ENCODE measurements at regions not wholly inside any gene's neighbourhood (a gene's known extent, or its start where the extent isn't known, plus 50 kb on each side); places are given as distances from the start of the nearest gene placed in this dataset.
A peak's percentile ranks its signal among the peaks of the same experiment; 100 is the strongest.

DNA sequence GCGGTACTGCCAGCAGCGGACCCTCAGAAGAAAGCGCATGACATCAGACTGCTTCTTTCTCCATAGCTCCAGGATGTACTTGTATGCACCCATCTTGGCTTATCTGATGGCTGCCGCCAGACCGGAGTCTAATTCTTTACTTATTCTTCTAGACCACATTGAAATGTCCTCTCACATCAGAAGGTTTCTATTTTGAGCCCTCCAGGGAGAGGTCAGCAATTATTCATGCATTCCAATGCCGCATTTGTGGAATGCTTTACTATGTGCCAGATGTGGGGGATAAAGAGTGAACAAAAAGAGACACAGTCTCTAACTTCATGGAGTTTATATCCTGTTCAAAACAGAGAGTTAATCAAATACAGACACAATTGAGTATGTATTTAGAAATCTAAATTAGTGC lies 230.1 kb downstream of the MIAT start:
- Histone ChIP-seq H3K4me3 (ENCODE audit: low read depth in 1 of 2, low read length in 2 of 2) (no peak overlapping the region), H3K27ac (ENCODE audit: low read depth, low read length) (no peak overlapping the region)

DNA sequence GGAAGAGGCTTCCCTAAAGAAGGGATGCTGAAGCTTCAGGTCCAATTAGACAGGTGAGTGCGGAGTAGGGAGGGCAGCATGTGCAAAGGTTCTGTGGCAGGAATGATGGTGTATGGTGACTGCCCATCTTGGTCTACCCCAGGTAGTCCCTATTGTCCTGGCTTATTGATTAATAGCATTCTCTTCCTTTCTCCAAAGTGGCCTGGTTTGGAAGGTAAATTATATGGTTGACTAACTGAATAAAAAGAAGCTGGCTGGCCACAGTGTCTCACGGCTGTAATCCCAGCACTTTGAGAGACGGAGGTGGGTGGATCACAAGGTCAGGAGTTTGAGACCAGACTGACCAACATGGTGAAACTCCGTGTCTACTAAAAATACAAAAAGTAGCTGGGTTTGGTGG lies 230.5 kb downstream of the MIAT start:
- Histone ChIP-seq H3K9me3 (ENCODE audit: low read length) (no peaks in the 10 kb centered on the region), H3K27me3 (ENCODE audit: control insufficient read depth in 1 of 2, insufficient read depth in 2 of 2, low read length in 2 of 2) (no peaks in the 10 kb centered on the region), H3K9ac (ENCODE audit: low read length) (no peak overlapping the region), H3K36me3 (ENCODE audit: insufficient read depth, low read length) (no peaks in the 10 kb centered on the region), H3K4me3 (ENCODE audit: low read depth in 1 of 2, low read length in 2 of 2) (no peak overlapping the region), H3K4me1 (ENCODE audit: insufficient read depth, low read length) (peaks cover 14% of the 10 kb centered on the region), H3K27ac (ENCODE audit: low read depth, low read length) (no peak overlapping the region)

More for the DNA sequence above, 230.1 kb downstream of the MIAT start:
- Histone ChIP-seq H3K9me3 (ENCODE audit: low read length) (no peaks in the 10 kb centered on the region), H3K27me3 (ENCODE audit: control insufficient read depth in 1 of 2, insufficient read depth in 2 of 2, low read length in 2 of 2) (no peaks in the 10 kb centered on the region), H3K36me3 (ENCODE audit: insufficient read depth, low read length) (no peaks in the 10 kb centered on the region), H3K4me1 (ENCODE audit: insufficient read depth, low read length) (peaks cover 10% of the 10 kb centered on the region), H3K9ac (ENCODE audit: low read length) (no peak overlapping the region)

DNA sequence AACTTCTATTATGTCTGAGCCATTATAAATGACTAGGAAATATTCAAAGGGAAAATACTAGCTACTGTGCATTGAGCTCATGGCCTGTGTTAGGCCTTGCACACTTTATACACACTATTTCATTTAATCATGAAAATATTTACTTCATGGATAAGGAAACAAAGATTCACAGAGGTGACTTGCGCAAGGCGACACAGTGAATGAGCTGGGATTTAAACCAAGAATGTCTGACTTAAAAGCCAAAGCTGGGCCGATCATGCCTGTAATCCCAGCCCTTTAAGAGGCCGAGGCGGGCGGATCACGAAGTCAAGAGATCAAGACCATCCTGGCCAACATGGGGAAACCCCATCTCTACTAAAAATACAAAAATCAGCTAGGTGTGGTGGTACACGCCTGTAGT lies 231.5 kb downstream of the MIAT start:
- no peak overlapping the region for H3K27ac ChIP-seq (ENCODE audit: low read depth, low read length)

DNA sequence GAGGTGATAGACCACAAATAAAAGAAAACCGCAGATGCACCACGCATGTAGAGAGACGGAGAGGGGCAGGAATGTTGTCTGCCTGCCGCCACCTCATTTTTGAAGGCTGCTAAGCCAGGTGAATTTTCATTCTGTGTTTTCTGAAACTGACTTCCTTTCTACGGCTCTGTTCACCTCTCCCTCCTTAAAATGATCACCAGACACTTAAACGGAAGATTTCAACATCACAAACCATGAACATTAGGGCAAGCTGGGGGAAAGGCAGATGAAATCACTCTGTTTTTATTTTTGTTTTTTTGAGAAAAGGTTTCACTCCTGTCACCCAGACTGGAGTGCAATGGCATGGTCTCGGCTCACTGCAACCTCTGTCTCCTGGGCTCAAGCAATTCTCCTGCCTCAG lies 232.4 kb downstream of the MIAT start:
- H3K9me3 ChIP-seq (ENCODE audit: low read length), result no peaks in the 10 kb centered on the region
- H3K36me3 ChIP-seq (ENCODE audit: insufficient read depth, low read length), result no peaks in the 10 kb centered on the region
- H3K27me3 ChIP-seq (ENCODE audit: control insufficient read depth in 1 of 2, insufficient read depth in 2 of 2, low read length in 2 of 2), result no peaks in the 10 kb centered on the region
- no peak overlapping the region for H3K4me3 ChIP-seq (ENCODE audit: low read depth in 1 of 2, low read length in 2 of 2)
- no peak overlapping the region for H3K27ac ChIP-seq (ENCODE audit: low read depth, low read length)
- peaks cover 20% of the 10 kb centered on the region for H3K4me1 ChIP-seq (ENCODE audit: insufficient read depth, low read length)
- H3K9ac ChIP-seq (ENCODE audit: low read length), result no peak overlapping the region

More for the DNA sequence above, 231.5 kb downstream of the MIAT start:
- H3K9me3 ChIP-seq (ENCODE audit: low read length), result no peaks in the 10 kb centered on the region
- H3K36me3 ChIP-seq (ENCODE audit: insufficient read depth, low read length), result no peaks in the 10 kb centered on the region
- peaks cover 16% of the 10 kb centered on the region for H3K4me1 ChIP-seq (ENCODE audit: insufficient read depth, low read length)
- no peaks in the 10 kb centered on the region for H3K27me3 ChIP-seq (ENCODE audit: control insufficient read depth in 1 of 2, insufficient read depth in 2 of 2, low read length in 2 of 2)
- no peak overlapping the region for H3K9ac ChIP-seq (ENCODE audit: low read length)
- no peak overlapping the region for H3K4me3 ChIP-seq (ENCODE audit: low read depth in 1 of 2, low read length in 2 of 2)

DNA sequence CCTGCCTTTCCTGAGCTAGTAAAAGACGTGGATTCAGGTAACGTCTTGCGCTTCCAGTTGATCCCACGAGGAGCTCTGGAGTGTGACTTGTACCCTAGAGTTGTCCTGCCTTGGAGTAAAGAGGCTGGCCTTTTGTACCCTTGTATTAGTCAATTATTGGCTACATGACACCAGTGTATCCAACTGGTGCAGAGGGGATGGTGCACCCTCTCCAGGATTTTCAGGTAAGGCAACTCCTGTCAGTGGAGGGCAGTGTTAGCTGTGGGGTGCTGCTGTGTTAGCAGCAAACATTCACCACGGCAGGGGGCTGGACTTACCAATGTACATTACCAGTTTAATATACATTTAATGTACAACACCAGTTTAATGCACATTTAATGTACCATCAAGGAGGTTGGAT lies 233.5 kb downstream of the MIAT start:
- H3K9me3 ChIP-seq (ENCODE audit: low read length), result no peaks in the 10 kb centered on the region
- H3K4me3 ChIP-seq (ENCODE audit: low read depth in 1 of 2, low read length in 2 of 2), result no peak overlapping the region
- peaks cover 27% of the 10 kb centered on the region for H3K4me1 ChIP-seq (ENCODE audit: insufficient read depth, low read length)
- H3K36me3 ChIP-seq (ENCODE audit: insufficient read depth, low read length), result no peaks in the 10 kb centered on the region
- no peak overlapping the region for H3K27ac ChIP-seq (ENCODE audit: low read depth, low read length)
- no peaks in the 10 kb centered on the region for H3K27me3 ChIP-seq (ENCODE audit: control insufficient read depth in 1 of 2, insufficient read depth in 2 of 2, low read length in 2 of 2)
- H3K9ac ChIP-seq (ENCODE audit: low read length), result no peak overlapping the region

DNA sequence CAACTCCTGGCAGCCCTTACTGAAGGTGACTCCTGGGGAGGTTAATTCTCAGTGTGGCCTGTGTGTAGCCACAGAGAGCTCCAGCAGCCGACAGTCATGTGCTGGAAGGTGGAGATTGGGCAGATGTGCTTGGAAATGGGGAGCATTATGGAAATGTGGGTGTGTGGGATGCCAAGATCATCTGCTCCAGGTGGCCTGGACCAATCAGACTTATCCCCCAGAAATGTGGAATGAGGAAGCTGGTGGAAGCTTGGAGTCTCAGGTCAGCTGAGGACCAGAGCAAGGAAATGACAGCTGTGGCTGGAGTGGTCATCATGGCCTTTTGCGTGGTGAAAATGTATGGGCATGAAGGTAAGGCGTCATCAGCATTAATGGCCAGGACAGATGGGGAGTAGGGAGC lies 234.0 kb downstream of the MIAT start:
- H3K4me3 ChIP-seq (ENCODE audit: low read depth in 1 of 2, low read length in 2 of 2), result no peak overlapping the region
- H3K27me3 ChIP-seq (ENCODE audit: control insufficient read depth in 1 of 2, insufficient read depth in 2 of 2, low read length in 2 of 2), result no peaks in the 10 kb centered on the region
- peaks cover 27% of the 10 kb centered on the region for H3K4me1 ChIP-seq (ENCODE audit: insufficient read depth, low read length)
- H3K36me3 ChIP-seq (ENCODE audit: insufficient read depth, low read length), result no peaks in the 10 kb centered on the region
- H3K9me3 ChIP-seq (ENCODE audit: low read length), result no peaks in the 10 kb centered on the region
- H3K9ac ChIP-seq (ENCODE audit: low read length), result no peak overlapping the region
- no peak overlapping the region for H3K27ac ChIP-seq (ENCODE audit: low read depth, low read length)

DNA sequence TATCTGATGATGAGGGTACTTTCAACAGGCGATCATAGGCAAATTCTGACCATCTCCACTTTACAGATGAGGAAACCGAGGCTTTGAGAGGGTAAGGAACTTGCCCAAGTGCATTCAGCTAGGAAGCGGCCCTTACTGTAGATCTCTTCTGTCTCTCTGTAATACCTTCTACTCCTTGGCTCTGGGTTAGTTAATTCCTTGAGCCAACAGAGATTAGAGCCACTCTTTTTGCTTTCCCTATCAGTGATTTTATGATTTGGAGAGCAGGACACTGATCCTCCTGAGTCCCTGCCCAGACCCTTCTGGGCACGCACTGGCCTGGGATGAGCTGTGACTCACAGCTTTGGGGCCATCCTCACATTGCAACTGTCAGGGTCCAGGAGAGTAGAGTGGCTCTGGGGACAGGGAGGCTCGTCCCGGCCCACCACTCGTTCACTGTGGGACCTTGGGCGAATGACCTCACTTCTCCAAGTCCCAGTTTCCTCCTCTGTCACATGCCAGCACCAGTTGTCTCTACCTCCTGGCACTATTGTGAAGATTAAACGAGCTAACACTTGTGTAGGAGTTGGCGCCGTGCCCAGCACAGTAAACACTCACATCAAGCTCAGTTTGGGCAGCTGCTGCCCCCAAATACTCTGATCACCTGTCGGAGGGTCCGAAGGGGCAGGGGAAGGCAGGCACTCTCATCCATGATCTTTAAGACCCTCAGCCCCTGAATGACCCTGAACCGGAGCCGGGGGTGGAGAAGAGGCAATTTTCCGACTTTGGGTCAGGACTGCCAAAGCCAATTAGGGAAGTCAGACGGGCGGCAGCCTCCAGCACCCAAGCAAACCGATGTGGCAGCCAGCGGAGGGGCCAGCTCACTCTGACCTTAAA lies 235.0 kb downstream of the MIAT start:
- no peaks in the 10 kb centered on the region for H3K9me3 ChIP-seq (ENCODE audit: low read length)
- H3K27ac ChIP-seq (ENCODE audit: low read depth, low read length), result no peak overlapping the region
- no peaks in the 10 kb centered on the region for H3K36me3 ChIP-seq (ENCODE audit: insufficient read depth, low read length)
- H3K4me3 ChIP-seq (ENCODE audit: low read depth in 1 of 2, low read length in 2 of 2), result no peak overlapping the region
- H3K9ac ChIP-seq (ENCODE audit: low read length), result no peak overlapping the region
- H3K4me1 ChIP-seq (ENCODE audit: insufficient read depth, low read length), result peaks cover 26% of the 10 kb centered on the region
- no peaks in the 10 kb centered on the region for H3K27me3 ChIP-seq (ENCODE audit: control insufficient read depth in 1 of 2, insufficient read depth in 2 of 2, low read length in 2 of 2)

DNA sequence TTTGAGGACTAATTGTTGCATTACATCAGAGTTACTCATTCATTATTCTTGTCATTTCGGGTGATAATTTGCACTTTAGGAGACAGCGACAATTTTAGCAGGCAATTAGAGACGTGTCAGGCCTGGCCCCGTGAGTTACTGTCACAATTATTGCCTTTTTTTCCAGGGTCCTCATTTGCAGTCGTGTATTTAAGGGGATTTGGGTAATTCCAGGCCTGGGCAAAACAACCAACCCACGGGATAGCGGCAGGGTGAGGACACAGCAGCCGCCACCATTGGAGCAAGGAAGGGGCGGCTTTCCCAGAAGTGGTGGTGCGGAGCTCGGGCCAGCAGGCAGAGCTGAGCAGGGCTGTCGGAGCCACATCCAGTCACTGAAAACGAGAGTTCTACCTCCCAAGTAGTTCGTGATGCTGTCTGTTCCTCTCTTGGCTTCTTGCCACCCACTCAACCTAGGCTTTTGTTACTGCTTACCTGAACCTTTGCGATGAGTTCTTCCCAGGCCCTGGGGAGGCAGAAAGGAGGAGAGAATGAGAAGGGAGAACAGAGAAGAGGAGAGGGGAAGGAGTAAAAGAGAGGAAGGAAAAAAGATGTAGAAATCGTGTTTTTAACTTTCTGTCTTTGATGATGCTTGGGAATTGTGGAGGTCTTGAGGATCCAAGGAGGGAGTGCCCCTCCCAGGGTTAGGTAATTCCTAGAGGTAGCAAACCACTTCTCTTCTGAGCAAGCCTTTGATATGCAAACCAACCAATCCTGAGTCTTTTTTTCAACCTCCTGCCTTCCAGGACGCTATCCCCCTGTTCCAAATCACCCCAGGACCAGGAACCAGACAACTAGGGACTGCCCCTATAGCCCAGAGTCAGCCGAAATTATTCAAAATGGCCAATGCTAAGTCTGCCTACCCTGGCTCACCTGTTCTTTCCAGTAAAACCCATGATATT lies 236.1 kb downstream of the MIAT start:
- no peak overlapping the region for H3K9ac ChIP-seq (ENCODE audit: low read length)

DNA sequence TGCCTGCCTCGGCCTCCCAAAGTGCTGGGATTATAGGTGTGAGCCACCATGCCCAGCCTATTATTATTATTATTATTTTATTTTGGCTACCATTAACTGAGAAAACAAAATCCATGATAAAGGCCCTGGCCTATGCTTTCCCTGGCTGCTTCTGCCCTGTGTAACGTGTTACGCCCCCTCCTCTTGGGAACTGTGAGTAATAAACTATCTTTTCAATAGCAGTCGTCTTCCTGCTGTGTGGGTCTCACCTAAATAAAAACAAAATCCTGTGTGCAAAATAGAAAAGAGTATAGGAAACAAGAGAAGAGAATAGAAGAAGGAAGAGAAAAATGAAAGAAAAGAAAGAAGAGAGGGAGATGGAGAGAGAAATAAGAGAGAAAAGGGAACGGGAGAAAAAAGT lies 237.0 kb downstream of the MIAT start:
- H3K36me3 ChIP-seq (ENCODE audit: insufficient read depth, low read length), result no peaks in the 10 kb centered on the region
- H3K4me1 ChIP-seq (ENCODE audit: insufficient read depth, low read length), result peaks cover 22% of the 10 kb centered on the region
- no peak overlapping the region for H3K9ac ChIP-seq (ENCODE audit: low read length)
- H3K9me3 ChIP-seq (ENCODE audit: low read length), result no peaks in the 10 kb centered on the region
- H3K4me3 ChIP-seq (ENCODE audit: low read depth in 1 of 2, low read length in 2 of 2), result no peak overlapping the region
- no peak overlapping the region for H3K27ac ChIP-seq (ENCODE audit: low read depth, low read length)
- H3K27me3 ChIP-seq (ENCODE audit: control insufficient read depth in 1 of 2, insufficient read depth in 2 of 2, low read length in 2 of 2), result peaks cover 0 to 6% of the 10 kb centered on the region in 2 donors

More for the DNA sequence above, 236.1 kb downstream of the MIAT start:
- H3K4me3 ChIP-seq (ENCODE audit: low read depth in 1 of 2, low read length in 2 of 2), result no peak overlapping the region
- no peaks in the 10 kb centered on the region for H3K36me3 ChIP-seq (ENCODE audit: insufficient read depth, low read length)
- H3K4me1 ChIP-seq (ENCODE audit: insufficient read depth, low read length), result peaks cover 22% of the 10 kb centered on the region
- H3K9me3 ChIP-seq (ENCODE audit: low read length), result no peaks in the 10 kb centered on the region
- H3K27ac ChIP-seq (ENCODE audit: low read depth, low read length), result no peak overlapping the region
- no peaks in the 10 kb centered on the region for H3K27me3 ChIP-seq (ENCODE audit: control insufficient read depth in 1 of 2, insufficient read depth in 2 of 2, low read length in 2 of 2)

DNA sequence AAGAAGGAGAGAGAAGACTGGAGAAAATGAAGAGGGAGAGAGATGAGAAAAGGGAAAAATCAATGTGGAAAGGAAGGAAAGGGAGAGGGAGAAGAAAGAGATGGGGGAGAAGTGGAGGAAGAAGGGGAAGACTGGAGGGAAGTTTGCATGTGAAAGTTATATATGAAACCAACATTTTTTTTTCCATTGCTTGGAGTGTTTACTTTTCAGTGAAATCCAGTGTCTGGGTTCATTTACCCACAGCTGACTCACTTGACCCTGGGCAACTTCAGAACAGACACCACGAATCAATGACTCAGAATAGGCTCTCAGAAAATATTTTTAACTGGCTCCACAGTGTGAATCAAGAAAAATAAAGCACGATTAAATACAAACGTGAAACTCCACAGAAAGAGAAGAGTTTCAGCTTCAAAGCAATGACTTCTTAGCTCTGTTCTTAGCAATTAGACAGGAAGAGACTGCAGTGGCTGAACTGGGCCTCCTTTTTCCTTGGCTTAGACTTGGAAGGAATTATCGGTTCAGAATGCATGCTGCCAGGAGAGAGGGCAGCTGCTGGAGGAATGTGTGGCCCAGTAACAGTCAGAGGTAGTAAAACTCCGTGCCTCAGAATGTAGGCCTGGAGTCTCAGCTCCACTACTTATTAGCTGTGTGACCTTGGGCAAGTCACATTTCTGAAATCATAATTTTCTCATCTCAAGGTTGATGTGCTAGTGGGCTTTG lies 237.5 kb downstream of the MIAT start:
- Histone ChIP-seq H3K27me3 (ENCODE audit: control insufficient read depth in 1 of 2, insufficient read depth in 2 of 2, low read length in 2 of 2) (peaks cover 0 to 6% of the 10 kb centered on the region in 2 donors), H3K4me1 (ENCODE audit: insufficient read depth, low read length) (peaks cover 22% of the 10 kb centered on the region), H3K9ac (ENCODE audit: low read length) (no peak overlapping the region), H3K27ac (ENCODE audit: low read depth, low read length) (peak overlapping the region; percentile 51), H3K9me3 (ENCODE audit: low read length) (no peaks in the 10 kb centered on the region), H3K4me3 (ENCODE audit: low read depth in 1 of 2, low read length in 2 of 2) (no peak overlapping the region), H3K36me3 (ENCODE audit: insufficient read depth, low read length) (no peaks in the 10 kb centered on the region)

DNA sequence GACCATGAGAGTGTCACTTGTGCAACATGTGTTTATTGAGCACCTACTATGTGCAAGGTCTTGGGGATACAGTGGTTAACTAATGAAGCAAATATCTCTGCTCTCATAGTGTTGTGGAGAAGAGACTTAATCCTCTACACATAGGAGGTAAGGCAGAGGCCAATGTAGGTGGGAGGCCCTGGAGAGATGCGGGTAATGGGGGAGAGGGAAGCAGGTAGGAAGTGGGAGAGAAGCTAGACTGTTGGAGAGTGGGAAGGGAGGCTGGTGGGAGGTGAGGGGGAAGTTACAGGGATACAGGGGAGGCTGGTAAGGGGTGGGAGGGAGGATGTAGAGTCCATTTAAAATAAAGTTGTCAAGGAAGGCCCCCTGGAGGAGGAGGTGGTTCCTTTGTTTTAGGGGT lies 240.0 kb downstream of the MIAT start:
- H3K4me1 ChIP-seq (ENCODE audit: insufficient read depth, low read length), result peaks cover 18% of the 10 kb centered on the region
- H3K27ac ChIP-seq (ENCODE audit: low read depth, low read length), result no peak overlapping the region
- no peak overlapping the region for H3K4me3 ChIP-seq (ENCODE audit: low read depth in 1 of 2, low read length in 2 of 2)
- no peak overlapping the region for H3K9ac ChIP-seq (ENCODE audit: low read length)
- no peaks in the 10 kb centered on the region for H3K36me3 ChIP-seq (ENCODE audit: insufficient read depth, low read length)
- no peaks in the 10 kb centered on the region for H3K9me3 ChIP-seq (ENCODE audit: low read length)
- peaks cover 0 to 6% of the 10 kb centered on the region in 2 donors for H3K27me3 ChIP-seq (ENCODE audit: control insufficient read depth in 1 of 2, insufficient read depth in 2 of 2, low read length in 2 of 2)

All from muscle layer of colon (tissue), 2 donors.